OCI-LY7 (cell line): ENCODE measurements at regions not wholly inside any gene's neighbourhood (a gene's known extent, or its start where the extent isn't known, plus 50 kb on each side); places are given as distances from the start of the nearest gene placed in this dataset.

Experiments
- CTCF ChIP-seq: fragments of 200-600 bp; sonication (generic); conservative IDR thresholded peaks from 2 replicates; pipeline ENCODE4 v1.5.1; 2014; ENCODE audit warnings: mild to moderate bottlenecking, antibody characterized with exemption, low read length, moderate library complexity, mixed read lengths
- EZH2phosphoT487 ChIP-seq: fragments of 200-600 bp; sonication (generic); IDR thresholded peaks from 2 replicates; pipeline ENCODE4 v1.6.1; 2018; ENCODE audit warnings: low read depth, borderline replicate concordance, mild to moderate bottlenecking, mixed run types, antibody characterized with exemption, low read length, moderate library complexity, mixed read lengths

DNA sequence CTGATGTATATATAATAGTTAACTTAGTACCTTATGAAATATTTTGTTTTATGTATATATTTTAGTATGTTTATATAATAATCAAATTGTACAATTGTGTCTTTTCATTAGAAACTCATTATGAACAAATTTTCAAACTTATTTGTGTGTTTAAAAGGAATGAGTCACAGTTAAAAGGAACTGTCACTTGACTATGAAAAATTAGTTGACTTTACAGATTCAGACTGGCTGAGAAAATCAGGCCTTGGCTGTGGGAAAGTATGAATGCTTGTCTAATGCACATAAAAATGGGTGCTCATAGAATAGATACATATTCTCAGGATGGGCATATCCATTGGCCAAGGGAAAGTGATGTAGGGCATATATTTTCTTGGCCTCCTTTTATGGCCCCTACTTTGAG is 576.8 kb downstream of the SATB2 start:
- TF ChIP-seq CTCF (no peak), EZH2phosphoT487 (no peak)
